CD14-positive monocyte (primary cell): ENCODE measurements at regions not wholly inside any gene's neighbourhood (a gene's known extent, or its start where the extent isn't known, plus 50 kb on each side); places are given as distances from the start of the nearest gene placed in this dataset.

Experiments used
- DNase-seq, 3 donors: peaks; one replicate each; pipeline ENCODE4 v3.0.0-alpha.2; 2011 to 2022
- H2AFZ ChIP-seq: 2 replicates; pipeline ENCODE4 v1.6.0; 2012; ENCODE audit warnings: mild to moderate bottlenecking, low read depth, low read length, inconsistent platforms; ENCODE audit not compliant: insufficient read depth, poor library complexity, severe bottlenecking
- H3K27ac ChIP-seq, 2 donors: 1 replicate in 1 of 2; 2 replicates in 1 of 2; pipeline ENCODE4 v1.5.1; 2012 to 2013; ENCODE audit warnings: low read length in 2 of 2, control low read depth in 1 of 2, inconsistent platforms in 1 of 2, low read depth in 1 of 2, mild to moderate bottlenecking in 1 of 2
- H3K27me3 ChIP-seq, 2 donors: one replicate each; pipeline versions ENCODE4 v1.6.0 to v1.6.1; 2011 to 2013; ENCODE audit warnings: low read length in 2 of 2; ENCODE audit not compliant: control insufficient read depth in 2 of 2, insufficient read depth in 2 of 2
- H3K36me3 ChIP-seq, 2 donors: replicated peaks in 1 of 2; 1 replicate in 1 of 2; 2 replicates in 1 of 2; pipeline versions ENCODE4 v1.5.1 to v1.6.1; 2012 to 2013; ENCODE audit warnings: low read length in 2 of 2, control low read depth in 1 of 2, inconsistent platforms in 1 of 2, mild to moderate bottlenecking in 1 of 2; ENCODE audit not compliant: insufficient read depth in 2 of 2, control insufficient read depth in 1 of 2
- H3K4me1 ChIP-seq, 2 donors: 1 replicate in 1 of 2; 2 replicates in 1 of 2; pipeline versions ENCODE4 v1.5.1 to v1.6.1; 2012 to 2013; ENCODE audit warnings: low read length in 2 of 2, control low read depth in 1 of 2, inconsistent platforms in 1 of 2, mild to moderate bottlenecking in 1 of 2, moderate library complexity in 1 of 2; ENCODE audit not compliant: insufficient read depth in 2 of 2, control insufficient read depth in 1 of 2
- H3K4me2 ChIP-seq: replicated peaks from 2 replicates; pipeline ENCODE3; 2012; ENCODE audit warnings: low read length, moderate library complexity, mild to moderate bottlenecking; ENCODE audit not compliant: poor library complexity, severe bottlenecking; ENCODE audit errors: extremely low read depth
- H3K4me3 ChIP-seq, 3 experiments: fragments of 200-600 bp in 1 of 3; sonication (generic) in 1 of 3; replicated peaks in 1 of 3; 1 replicate in 2 of 3; 2 replicates in 1 of 3; pipeline ENCODE4 v1.5.1; 2011 to 2013; ENCODE audit warnings: low read length in 3 of 3, mild to moderate bottlenecking in 3 of 3, control low read depth in 2 of 3, low read depth in 2 of 3, inconsistent platforms in 1 of 3, moderate library complexity in 1 of 3
- H3K79me2 ChIP-seq: 2 replicates; pipeline ENCODE4 v1.6.0; 2012; ENCODE audit warnings: mild to moderate bottlenecking, control low read depth, inconsistent platforms, low read length, moderate library complexity; ENCODE audit not compliant: insufficient read depth
- H3K9ac ChIP-seq: 2 replicates; pipeline ENCODE4 v1.6.0; 2017; ENCODE audit warnings: low read length, mild to moderate bottlenecking; ENCODE audit not compliant: insufficient read depth, poor library complexity, severe bottlenecking
- H3K9me3 ChIP-seq, 2 donors: replicated peaks in 1 of 2; 1 replicate in 1 of 2; 2 replicates in 1 of 2; pipeline versions ENCODE4 v1.5.1 to v1.6.1; 2012 to 2013; ENCODE audit warnings: low read length in 2 of 2, control low read depth in 1 of 2; ENCODE audit not compliant: control insufficient read depth in 1 of 2, insufficient read depth in 1 of 2
- H4K20me1 ChIP-seq: 2 replicates; pipeline ENCODE4 v1.6.0; 2012; ENCODE audit warnings: mild to moderate bottlenecking, low read length, control low read depth, moderate library complexity; ENCODE audit not compliant: insufficient read depth
- H3K27ac Mint-ChIP-seq, 7 donors: one replicate each; pipeline ENCODE4 v1.8.0; 2020; ENCODE audit warnings: mild to moderate bottlenecking in 7 of 7, mixed read lengths in 7 of 7, moderate library complexity in 6 of 7, inconsistent platforms in 2 of 7
- H3K27me3 Mint-ChIP-seq, 3 donors: one replicate each; pipeline ENCODE4 v1.8.0; 2021 to 2022; ENCODE audit warnings: low read depth in 3 of 3, mild to moderate bottlenecking in 3 of 3, mixed read lengths in 3 of 3, moderate library complexity in 3 of 3, inconsistent platforms in 1 of 3
- H3K36me3 Mint-ChIP-seq, 2 donors: one replicate each; pipeline ENCODE4 v1.8.0; 2020; ENCODE audit warnings: mixed read lengths in 2 of 2, inconsistent platforms in 1 of 2, mild to moderate bottlenecking in 1 of 2
- H3K4me1 Mint-ChIP-seq: one replicate; pipeline ENCODE4 v1.8.0; 2020; ENCODE audit warnings: mild to moderate bottlenecking, mixed read lengths
- H3K4me3 Mint-ChIP-seq, 2 donors: one replicate each; pipeline ENCODE4 v1.8.0; 2020; ENCODE audit warnings: mild to moderate bottlenecking in 2 of 2, mixed read lengths in 2 of 2, moderate library complexity in 1 of 2
- H3K9me3 Mint-ChIP-seq, 7 donors: one replicate each; pipeline ENCODE4 v1.8.0; 2020 to 2022; ENCODE audit warnings: mixed read lengths in 7 of 7, mild to moderate bottlenecking in 6 of 7, moderate library complexity in 6 of 7, inconsistent platforms in 2 of 7
- WGBS: methylation state at CpG from one replicate; pipeline ENCODE4 v1.1.5; 2013; ENCODE audit warnings: missing lambda C conversion rate; ENCODE audit not compliant: insufficient coverage; 5-methylcytosine and 5-hydroxymethylcytosine counted together
- intact Hi-C, 2 donors: fragments of 100-400 bp; cut with micrococcal nuclease; formaldehyde crosslinking; loops; one replicate each; pipeline versions ENCODE4 v1.15.0 to v1.15.1; 2023
- TF ChIP-seq, protein P1 (sequence below): fragments of 200-600 bp; IDR thresholded peaks from one replicate; pipeline ENCODE4 v1.8.0; 2022; ENCODE audit warnings: antibody characterized with exemption, mild to moderate bottlenecking

DNA sequence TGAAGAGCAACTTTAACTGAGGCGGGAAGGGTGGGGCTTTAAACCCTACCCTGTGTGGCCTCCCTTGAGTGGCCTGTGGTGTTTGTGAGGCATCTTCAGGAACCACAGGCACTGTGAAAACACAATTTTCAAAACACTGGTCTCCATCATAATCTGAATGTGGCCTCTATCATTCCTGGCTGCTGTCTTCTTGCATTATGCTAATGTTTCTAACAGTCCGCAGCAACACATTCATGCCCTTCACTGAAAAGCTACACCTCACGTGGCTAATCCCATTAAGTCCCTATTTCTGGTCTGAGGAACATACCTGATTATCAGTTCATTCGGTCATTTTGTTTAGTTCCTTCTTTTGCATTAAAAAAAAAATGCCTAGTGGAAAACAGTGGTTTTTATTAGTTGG is 94.6 kb downstream of the F11 start:
- Histone ChIP-seq H3K27me3 (no peaks in the 10 kb centered on the region), H3K27ac (no peak overlapping the region), H4K20me1 (no peaks in the 10 kb centered on the region), H3K9ac (no peak overlapping the region), H3K4me2 (no peak overlapping the region), H3K9me3 (peaks cover 19 to 29% of the 10 kb centered on the region in 2 donors), H3K79me2 (no peaks in the 10 kb centered on the region), H3K4me1 (no peaks in the 10 kb centered on the region), H2AFZ (no peak overlapping the region), H3K4me3 (no peak overlapping the region), H3K36me3 (no peaks in the 10 kb centered on the region)
- WGBS, result 100% methylated on average over 1 of the region's 4 CpGs
- peaks cover 16 to 25% (median 20%) of the 10 kb centered on the region in 7 donors for H3K9me3 Mint-ChIP-seq
- no peak for DNase-seq
- no peaks in the 10 kb centered on the region for H3K36me3 Mint-ChIP-seq
- H3K4me1 Mint-ChIP-seq, result no peaks in the 10 kb centered on the region
- no peak overlapping the region for H3K4me3 Mint-ChIP-seq
- no peaks in the 10 kb centered on the region for H3K27me3 Mint-ChIP-seq
- TF ChIP-seq, protein P1, sequence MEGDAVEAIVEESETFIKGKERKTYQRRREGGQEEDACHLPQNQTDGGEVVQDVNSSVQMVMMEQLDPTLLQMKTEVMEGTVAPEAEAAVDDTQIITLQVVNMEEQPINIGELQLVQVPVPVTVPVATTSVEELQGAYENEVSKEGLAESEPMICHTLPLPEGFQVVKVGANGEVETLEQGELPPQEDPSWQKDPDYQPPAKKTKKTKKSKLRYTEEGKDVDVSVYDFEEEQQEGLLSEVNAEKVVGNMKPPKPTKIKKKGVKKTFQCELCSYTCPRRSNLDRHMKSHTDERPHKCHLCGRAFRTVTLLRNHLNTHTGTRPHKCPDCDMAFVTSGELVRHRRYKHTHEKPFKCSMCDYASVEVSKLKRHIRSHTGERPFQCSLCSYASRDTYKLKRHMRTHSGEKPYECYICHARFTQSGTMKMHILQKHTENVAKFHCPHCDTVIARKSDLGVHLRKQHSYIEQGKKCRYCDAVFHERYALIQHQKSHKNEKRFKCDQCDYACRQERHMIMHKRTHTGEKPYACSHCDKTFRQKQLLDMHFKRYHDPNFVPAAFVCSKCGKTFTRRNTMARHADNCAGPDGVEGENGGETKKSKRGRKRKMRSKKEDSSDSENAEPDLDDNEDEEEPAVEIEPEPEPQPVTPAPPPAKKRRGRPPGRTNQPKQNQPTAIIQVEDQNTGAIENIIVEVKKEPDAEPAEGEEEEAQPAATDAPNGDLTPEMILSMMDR, result no peak
- no peak overlapping the region for H3K27ac Mint-ChIP-seq
- intact Hi-C loops, result no loop called here

DNA sequence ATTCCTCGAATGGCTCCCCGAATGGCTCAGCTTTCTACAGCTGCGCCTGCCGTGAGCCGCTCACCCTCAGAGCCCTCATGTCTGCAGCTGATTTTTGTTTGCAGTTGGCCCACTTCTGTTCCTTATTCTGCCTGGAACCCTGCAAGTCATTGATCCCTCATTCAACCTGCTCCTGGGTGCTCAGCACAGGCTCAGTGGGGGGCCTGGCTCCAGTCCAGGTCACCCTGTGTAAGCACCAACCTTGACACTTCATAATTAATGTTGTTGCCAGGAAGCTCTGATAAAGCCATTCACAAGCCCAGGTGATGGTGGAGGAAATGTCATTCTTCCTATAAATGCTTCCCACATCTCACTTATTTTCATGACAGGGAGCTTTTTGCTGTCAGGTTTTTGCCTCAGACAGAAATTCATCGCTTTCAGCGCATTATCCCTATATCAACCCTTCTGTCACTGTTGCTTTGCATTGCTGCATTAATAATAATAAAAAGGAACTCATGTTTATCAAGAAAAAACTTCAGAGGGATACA is 85.7 kb downstream of the F11 start:
- H3K27ac ChIP-seq, result no peak overlapping the region
- peaks cover 0 to 2% (median 2%) of the 10 kb centered on the region in 3 donors for H3K27me3 Mint-ChIP-seq
- no peak overlapping the region for H3K27ac Mint-ChIP-seq
- no peak overlapping the region for H3K4me3 ChIP-seq
- H3K4me2 ChIP-seq, result no peak overlapping the region
- H4K20me1 ChIP-seq, result no peaks in the 10 kb centered on the region
- H3K9me3 ChIP-seq, result peaks cover 0 to 9% of the 10 kb centered on the region in 2 donors
- no peaks in the 10 kb centered on the region for H3K4me1 Mint-ChIP-seq
- no peaks in the 10 kb centered on the region for H3K4me1 ChIP-seq
- H3K9me3 Mint-ChIP-seq, result peaks cover 3 to 16% (median 4%) of the 10 kb centered on the region in 7 donors
- H2AFZ ChIP-seq, result no peak overlapping the region
- no peak overlapping the region for H3K4me3 Mint-ChIP-seq
- no peaks in the 10 kb centered on the region for H3K36me3 ChIP-seq
- no peaks in the 10 kb centered on the region for H3K79me2 ChIP-seq
- H3K36me3 Mint-ChIP-seq, result no peaks in the 10 kb centered on the region
- DNase-seq, result no peak
- WGBS, result 88% methylated on average over 5 of the region's 7 CpGs
- H3K9ac ChIP-seq, result no peak overlapping the region
- intact Hi-C loops, result no loop called here
- TF ChIP-seq, protein P1, result no peak
- H3K27me3 ChIP-seq, result no peaks in the 10 kb centered on the region
